H1 (cell line): ENCODE measurements at regions not wholly inside any gene's neighbourhood (a gene's known extent, or its start where the extent isn't known, plus 50 kb on each side); places are given as distances from the start of the nearest gene placed in this dataset.

ENCODE experiments used
- ATF2 ChIP-seq: IDR thresholded peaks from 2 replicates; pipeline ENCODE4 v1.6.1; 2012; ENCODE audit warnings: low read length, inconsistent platforms
- ATF3 ChIP-seq: IDR thresholded peaks from 2 replicates; pipeline ENCODE4 v1.6.1; 2011; ENCODE audit warnings: low read depth, mild to moderate bottlenecking, low read length; ENCODE audit not compliant: insufficient read depth
- CHD7 ChIP-seq: fragments of 300-600 bp; sonication (generic); IDR thresholded peaks from 2 replicates; pipeline ENCODE4 v1.7.1; 2012; ENCODE audit warnings: low read length, moderate library complexity, mild to moderate bottlenecking, inconsistent platforms; ENCODE audit not compliant: insufficient replicate concordance
- CTBP2 ChIP-seq: IDR thresholded peaks from 2 replicates; pipeline ENCODE4 v1.7.0; 2011; ENCODE audit warnings: borderline replicate concordance, mild to moderate bottlenecking, moderate library complexity, mixed read lengths, low read length; ENCODE audit not compliant: insufficient read depth, insufficient read length
- FOSL1 ChIP-seq: IDR thresholded peaks from 2 replicates; pipeline ENCODE4 v1.6.1; 2011; ENCODE audit warnings: mild to moderate bottlenecking, low read depth, low read length, moderate library complexity; ENCODE audit not compliant: insufficient read depth
- JUND ChIP-seq: IDR thresholded peaks from 2 replicates; pipeline ENCODE4 v1.6.1; 2011; ENCODE audit warnings: mild to moderate bottlenecking, improper control_type of control experiment, low read length
- KDM1A ChIP-seq: fragments of 200-600, 300-600 bp; sonication (generic); IDR thresholded peaks from 2 replicates; pipeline ENCODE4 v1.7.1; 2016; ENCODE audit warnings: mild to moderate bottlenecking, low read length, borderline replicate concordance
- MAX ChIP-seq: IDR thresholded peaks from 2 replicates; pipeline ENCODE4 v1.6.1; 2012; ENCODE audit warnings: inconsistent platforms
- POLR2AphosphoS5 ChIP-seq: IDR thresholded peaks from 2 replicates; pipeline ENCODE4 v1.6.1; 2011; ENCODE audit warnings: low read depth, low read length
- SP1 ChIP-seq: IDR thresholded peaks from 2 replicates; pipeline ENCODE4 v1.6.1; 2011; ENCODE audit warnings: low read depth, low read length

- no peak for TF ChIP-seq CHD7
- no peak for TF ChIP-seq CTBP2
- TF ChIP-seq ATF2: no peak
- no peak for TF ChIP-seq JUND
- no peak for TF ChIP-seq ATF3
- no peak for TF ChIP-seq MAX
- no peak for TF ChIP-seq FOSL1
- TF ChIP-seq SP1: no peak
- TF ChIP-seq POLR2AphosphoS5: no peak
- no peak for TF ChIP-seq KDM1A
Observed at GRCh38 chr17:65355246-65355645, 206.2 kb downstream of the AXIN2 start (continued).
